HG02642 (cell line): ENCODE measurements at regions not wholly inside any gene's neighbourhood (a gene's known extent, or its start where the extent isn't known, plus 50 kb on each side); places are given as distances from the start of the nearest gene placed in this dataset.

ENCODE experiments used
- ATAC-seq: cut with Tn5 transposase; IDR thresholded peaks from one replicate; pipeline ENCODE4 v1.9.1; 2021; ENCODE audit warnings: mild to moderate bottlenecking; ENCODE audit not compliant: unreplicated experiment, poor library complexity

DNA sequence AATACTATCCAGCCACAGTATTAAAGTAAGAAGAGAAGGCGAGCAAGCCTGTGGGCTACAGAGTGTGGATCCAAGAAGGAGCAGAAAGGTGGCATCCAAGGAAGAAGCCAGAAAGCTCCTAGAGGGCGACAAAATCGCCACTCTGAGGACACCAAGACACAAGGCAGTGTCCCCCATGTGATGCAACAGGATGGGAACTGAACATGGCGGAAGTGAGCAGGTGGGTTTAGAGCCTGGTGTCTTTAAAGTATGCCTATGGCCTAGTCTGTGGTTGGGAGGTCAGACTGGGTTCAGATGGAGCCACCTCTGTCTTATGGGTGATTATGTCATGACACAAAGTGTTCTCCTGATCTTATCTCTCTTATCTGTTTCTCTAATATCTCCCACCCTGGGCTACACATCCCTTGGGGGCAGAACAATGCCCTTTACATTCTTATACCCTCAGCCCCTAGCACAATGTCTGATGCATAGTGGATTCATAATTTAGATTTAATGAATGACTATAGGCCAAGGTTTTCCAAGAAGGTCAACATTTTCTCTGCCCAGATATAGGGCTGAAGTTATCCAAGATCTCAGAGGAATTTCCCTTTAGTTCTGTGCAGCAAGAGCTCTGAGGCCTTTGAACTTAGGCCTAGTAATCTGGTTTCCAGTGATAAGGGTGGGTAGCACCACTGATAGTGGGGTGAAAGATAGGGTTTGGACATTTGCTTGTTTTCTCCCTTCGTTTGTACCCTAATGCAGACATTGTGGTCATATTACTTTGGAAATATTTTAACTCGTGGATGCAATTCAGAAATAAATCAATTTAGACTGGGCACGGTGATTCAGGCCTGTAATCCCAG is 167.3 kb upstream of the AKIRIN2 start:
- ATAC-seq, result no peak

GRCh38 chr6:87860902-87861301 is 158.9 kb upstream of the AKIRIN2 start:
- ATAC-seq, result no peak

DNA sequence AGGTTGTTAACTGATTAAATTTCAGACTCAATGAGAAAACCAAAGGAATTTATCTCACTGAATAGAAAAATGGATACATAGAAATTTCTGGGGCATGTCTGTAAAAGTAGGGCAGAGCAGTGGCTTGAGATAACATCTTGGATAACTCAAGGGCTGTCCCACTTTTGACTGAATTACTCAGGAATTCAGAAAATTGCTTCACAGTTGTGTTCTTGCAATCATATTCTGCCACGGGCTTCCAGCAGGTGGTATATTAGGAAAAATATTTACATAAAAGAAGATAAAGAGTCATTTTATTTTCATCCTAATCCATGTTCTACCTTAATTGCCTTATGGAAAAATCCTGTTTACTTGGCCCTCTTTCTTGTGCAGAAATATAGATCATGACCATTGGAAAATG is 156.4 kb upstream of the AKIRIN2 start:
- ATAC-seq, result no peak

- ATAC-seq, result no peak
Measured at GRCh38 chr6:87851674-87852299, 149.8 kb upstream of the AKIRIN2 start.

DNA sequence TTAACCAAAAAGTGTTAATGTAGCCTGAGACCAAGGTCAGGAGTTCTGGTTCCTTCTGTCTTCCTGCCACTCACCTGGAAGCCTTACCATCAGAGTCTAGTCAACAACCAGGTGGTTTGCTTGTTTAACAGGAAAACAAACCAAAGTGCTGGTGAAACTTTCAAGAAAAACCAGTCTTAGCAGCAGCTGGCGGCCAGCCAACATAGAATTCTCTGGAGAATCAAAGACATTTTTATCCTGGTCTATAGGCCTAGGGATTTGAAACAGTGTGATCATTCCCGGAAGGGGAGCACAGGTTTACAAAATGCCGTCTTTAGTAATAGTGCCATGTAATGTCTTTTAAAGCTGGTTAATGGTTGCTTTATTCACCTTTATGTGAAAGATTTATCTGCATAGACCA is 146.6 kb upstream of the AKIRIN2 start:
- no peak for ATAC-seq

DNA sequence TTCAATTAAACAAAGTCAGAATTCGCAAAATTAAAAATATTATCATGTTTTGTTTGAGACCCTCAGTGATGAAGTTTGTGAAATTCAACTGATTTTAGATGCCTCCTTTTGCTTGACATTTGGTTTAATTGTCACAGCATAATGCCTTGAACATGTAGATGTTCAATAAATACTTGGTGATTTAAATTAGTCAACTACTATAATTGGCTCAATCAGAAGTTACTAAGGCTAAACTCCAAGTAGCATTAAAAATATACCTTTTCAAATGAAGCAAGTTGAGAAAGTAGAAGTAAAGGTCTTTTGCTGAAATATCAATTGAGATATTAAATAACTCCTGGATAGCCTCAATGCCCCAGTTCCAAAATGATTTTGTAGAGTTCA is 145.8 kb upstream of the AKIRIN2 start:
- ATAC-seq, result no peak

DNA sequence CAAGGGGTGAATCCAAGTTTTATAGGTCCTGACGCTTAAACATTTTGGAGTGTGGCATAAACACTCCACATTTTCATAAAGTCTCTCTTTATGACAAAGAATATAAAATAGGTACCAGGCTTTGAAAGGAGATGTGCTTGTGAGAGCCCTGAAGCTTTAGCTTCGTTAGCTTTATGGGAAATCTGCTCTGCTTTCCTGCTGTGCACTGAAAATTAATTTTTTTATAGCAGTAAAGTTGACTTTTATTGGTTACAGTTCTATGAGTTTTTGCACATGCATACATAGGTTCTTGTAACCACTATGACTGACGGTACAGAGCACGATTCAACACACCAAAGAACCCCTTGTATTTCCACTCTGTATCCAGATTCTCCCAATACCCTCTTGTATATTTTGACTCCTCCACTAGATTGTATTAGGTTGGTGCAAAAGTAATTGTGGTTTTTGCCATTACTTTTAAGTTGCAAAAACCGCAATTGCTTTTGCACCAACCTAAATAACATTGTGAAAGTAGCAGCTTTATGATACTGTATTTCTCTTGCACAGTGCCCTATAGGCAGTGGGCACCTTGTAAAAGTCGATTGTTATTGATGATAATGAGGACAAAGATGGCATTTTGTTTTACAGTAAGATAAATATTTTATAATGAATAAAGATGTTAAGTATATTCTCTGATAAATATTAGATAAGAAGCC is 145.2 kb upstream of the AKIRIN2 start:
- ATAC-seq, result no peak

GRCh38 chr6:87846434-87846833 is 144.4 kb upstream of the AKIRIN2 start:
- ATAC-seq, result no peak

DNA sequence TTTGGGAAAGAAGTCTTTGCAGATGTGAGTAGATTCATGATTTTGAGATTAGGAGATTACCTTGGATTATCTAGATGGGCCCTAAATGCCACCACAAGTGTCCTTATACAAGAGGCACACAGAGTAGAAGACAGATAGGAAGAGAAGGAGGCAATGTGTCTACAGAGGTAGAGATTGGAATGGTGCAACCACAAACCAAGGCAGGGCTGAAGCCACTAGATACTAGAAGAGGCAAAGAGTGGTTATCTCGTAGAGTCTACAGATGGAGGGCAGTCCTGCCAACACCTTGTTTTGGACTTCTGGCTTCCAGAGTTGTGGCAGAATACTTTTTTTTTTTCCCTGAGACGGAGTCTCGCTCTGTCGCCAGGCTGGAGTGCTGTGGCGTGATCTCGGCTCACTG is 138.3 kb upstream of the AKIRIN2 start:
- no peak for ATAC-seq

DNA sequence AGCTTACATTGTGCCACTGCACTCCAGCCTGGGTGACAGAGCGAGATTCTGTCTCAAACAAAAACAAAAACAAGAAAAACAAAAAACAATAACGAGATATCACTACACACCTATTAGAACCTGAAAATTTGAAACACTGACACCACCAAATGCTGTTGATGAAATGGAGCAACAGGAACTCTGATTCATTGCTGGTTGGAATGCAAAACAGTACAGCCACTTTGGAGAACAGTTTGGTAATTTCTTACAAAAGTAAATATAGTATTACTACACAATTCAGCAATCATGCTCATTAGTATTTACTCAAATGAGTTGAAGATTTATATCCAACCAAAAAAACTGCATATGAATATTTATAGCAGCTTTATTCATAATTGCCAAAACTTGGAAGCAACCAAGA is 135.8 kb upstream of the AKIRIN2 start:
- no peak for ATAC-seq

DNA sequence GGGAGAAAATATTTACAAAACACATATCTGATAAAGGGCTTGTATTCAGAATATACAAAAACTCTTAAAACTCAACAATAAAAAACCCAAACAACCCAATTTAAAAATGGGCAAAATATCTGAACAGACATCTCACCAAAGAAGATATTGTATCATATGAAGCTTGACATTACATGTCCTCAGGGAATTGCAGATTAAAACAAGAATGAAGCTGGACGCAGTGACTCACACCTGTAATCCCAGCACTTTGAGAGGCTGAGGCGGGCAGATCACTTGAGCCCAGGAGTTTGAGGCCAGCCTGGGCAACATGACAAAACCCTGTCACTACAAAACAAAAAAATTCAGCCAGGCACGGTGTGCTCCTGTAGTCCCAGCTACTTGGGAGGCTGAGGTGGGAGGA is 135.4 kb upstream of the AKIRIN2 start:
- no peak for ATAC-seq

- ATAC-seq, result peak; percentile 54
Measured at GRCh38 chr6:87832025-87832825, 130.2 kb upstream of the AKIRIN2 start.

DNA sequence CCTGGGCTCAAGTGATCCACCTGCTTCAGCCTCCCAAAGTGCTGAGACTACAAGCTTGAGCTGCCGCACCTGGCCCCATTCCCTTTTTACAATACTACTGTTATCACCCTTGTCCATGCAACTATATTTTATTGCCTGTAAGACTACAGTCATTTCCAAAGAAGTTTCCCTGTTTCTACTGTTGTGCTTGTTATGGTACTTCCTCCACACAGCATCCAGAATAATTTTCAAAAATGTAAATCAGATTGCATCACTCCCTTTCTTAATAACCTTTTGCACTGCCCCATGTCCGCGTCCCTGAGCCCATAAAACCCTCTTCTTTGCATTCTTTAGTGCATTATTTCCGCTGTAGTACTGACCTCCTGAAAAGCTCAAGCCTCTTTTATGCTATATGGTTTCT is 128.9 kb upstream of the AKIRIN2 start:
- no peak for ATAC-seq

DNA sequence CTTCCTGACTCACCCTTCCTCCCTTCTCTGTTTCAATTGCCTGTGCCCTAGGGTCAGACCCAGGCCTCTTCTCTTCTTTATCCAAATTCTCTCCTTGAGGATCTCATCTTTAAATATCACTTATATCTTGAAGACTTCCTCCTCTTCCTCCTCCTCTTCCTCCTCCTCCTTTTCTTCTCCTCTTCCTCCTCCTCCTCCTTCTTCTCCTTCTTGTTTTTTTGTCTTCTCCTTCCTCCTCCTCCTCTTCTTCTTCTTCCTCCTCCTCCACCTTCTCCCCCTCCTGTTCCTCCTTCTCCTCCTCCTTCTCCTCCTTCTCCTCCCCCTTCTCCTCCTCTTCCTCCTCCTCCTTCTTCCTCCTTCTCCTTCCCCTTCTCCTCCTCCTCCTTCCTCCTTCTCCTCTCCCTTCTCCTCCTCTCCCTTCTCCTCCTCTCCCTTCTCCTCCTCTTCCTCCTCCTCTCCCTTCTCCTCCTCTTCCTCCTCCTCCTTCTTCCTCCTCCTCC is 127.6 kb upstream of the AKIRIN2 start:
- no peak for ATAC-seq

DNA sequence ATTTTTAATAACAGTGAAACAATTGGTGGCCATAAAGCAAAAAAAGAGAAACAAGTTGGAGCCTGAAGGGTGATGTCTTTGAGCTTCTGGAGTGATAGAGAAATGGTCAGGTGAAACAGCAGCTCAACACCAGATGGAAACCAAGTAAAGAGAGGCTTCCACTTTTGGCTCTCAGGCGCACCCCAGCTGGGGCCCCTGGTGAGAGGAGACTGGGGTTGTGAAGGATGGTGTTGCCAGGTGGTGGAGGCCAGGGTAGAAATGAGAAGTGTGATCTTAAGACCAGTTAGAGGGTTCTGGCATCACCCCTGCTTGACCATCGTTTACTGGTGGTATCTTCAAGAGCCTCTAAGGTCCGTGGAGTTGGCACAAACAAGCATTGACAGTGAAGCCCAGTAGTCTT is 126.0 kb upstream of the AKIRIN2 start:
- peak; percentile 44 for ATAC-seq

GRCh38 chr6:87827346-87827745 is 125.3 kb upstream of the AKIRIN2 start:
- no peak for ATAC-seq

DNA sequence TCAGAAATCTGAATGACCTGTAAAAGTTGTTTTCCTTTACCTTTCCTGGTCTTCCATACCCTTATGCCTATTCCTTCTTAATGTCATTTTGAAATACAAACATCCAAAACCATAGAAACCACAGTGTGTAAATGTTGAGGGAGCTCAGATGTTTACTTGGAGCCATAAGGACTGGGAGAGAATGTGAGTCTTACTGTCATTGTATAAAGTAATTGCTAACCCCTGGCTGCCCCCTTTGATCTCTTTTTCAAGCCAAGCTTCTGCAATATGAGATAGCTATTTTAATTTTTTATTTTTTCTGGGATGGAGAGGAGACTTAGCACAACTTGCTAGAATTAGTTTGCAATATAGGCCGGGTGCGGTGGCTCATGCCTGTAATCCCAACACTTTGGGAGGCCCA is 124.4 kb upstream of the AKIRIN2 start:
- ATAC-seq, result no peak

- ATAC-seq, result no peak
Measured at GRCh38 chr6:87825821-87826221, 123.8 kb upstream of the AKIRIN2 start.

GRCh38 chr6:87824958-87825491 is 123.0 kb upstream of the AKIRIN2 start:
- no peak for ATAC-seq

GRCh38 chr6:87822011-87822410 is 120.0 kb upstream of the AKIRIN2 start:
- ATAC-seq, result no peak
